ENCODE measurements at regions not wholly inside any gene's neighbourhood (a gene's known extent, or its start where the extent isn't known, plus 50 kb on each side); places are given as distances from the start of the nearest gene placed in this dataset.

GRCh38 chr5:1709171-1709803, 90.3 kb downstream of the MRPL36 start:
- Mint-ChIP-seq H3K27ac (ENCODE audit: low read depth, unreplicated experiment) (no peak overlapping the region), H3K9me3 (ENCODE audit: unreplicated experiment) (no peaks in the 10 kb centered on the region), H3K27me3 (ENCODE audit: insufficient read depth, unreplicated experiment) (peaks cover 15% of the 10 kb centered on the region), H3K4me3 (ENCODE audit: unreplicated experiment) (no peak overlapping the region), H3K4me1 (ENCODE audit: insufficient read depth, unreplicated experiment) (no peaks in the 10 kb centered on the region), H3K36me3 (ENCODE audit: insufficient read depth, unreplicated experiment) (no peaks in the 10 kb centered on the region)
- ChIA-PET CTCF (no interaction called here), POLR2A (no interaction called here)
- no TSS peak for BruUV-seq (replicated peaks)
- intact Hi-C loops (cut with micrococcal nuclease), result no loop called here
- no peak for TF ChIP-seq CTCF (IDR thresholded peaks at IDR 0.05; ENCODE audit: unreplicated experiment)
- no peak for DNase-seq (ENCODE audit: unreplicated experiment)

- ChIA-PET POLR2A (no interaction called here), CTCF (no interaction called here)
- Mint-ChIP-seq H3K27me3 (ENCODE audit: insufficient read depth, unreplicated experiment) (peaks cover 15% of the 10 kb centered on the region), H3K36me3 (ENCODE audit: insufficient read depth, unreplicated experiment) (no peaks in the 10 kb centered on the region), H3K4me3 (ENCODE audit: unreplicated experiment) (no peak overlapping the region), H3K4me1 (ENCODE audit: insufficient read depth, unreplicated experiment) (no peaks in the 10 kb centered on the region), H3K9me3 (ENCODE audit: unreplicated experiment) (no peaks in the 10 kb centered on the region), H3K27ac (ENCODE audit: low read depth, unreplicated experiment) (no peak overlapping the region)
- no TSS peak for BruUV-seq (replicated peaks)
- intact Hi-C loops (cut with micrococcal nuclease), result no loop called here
- DNase-seq (ENCODE audit: unreplicated experiment), result no peak
- no peak for TF ChIP-seq CTCF (IDR thresholded peaks at IDR 0.05; ENCODE audit: unreplicated experiment)
These were observed 91.0 kb downstream of the MRPL36 start for GRCh38 chr5:1708592-1709141.

GRCh38 chr5:1707467-1707866, 92.2 kb downstream of the MRPL36 start:
- intact Hi-C loops (cut with micrococcal nuclease), result no loop called here
- CTCF ChIA-PET, result no interaction called here
- H3K27ac Mint-ChIP-seq (ENCODE audit: low read depth, unreplicated experiment), result no peak overlapping the region

GRCh38 chr5:1706428-1706827, 93.2 kb downstream of the MRPL36 start:
- H3K4me1 Mint-ChIP-seq (ENCODE audit: insufficient read depth, unreplicated experiment), result no peaks in the 10 kb centered on the region
- DNase-seq (ENCODE audit: unreplicated experiment), result no peak
- no peak for TF ChIP-seq CTCF (IDR thresholded peaks at IDR 0.05; ENCODE audit: unreplicated experiment)
- no peaks in the 10 kb centered on the region for H3K36me3 Mint-ChIP-seq (ENCODE audit: insufficient read depth, unreplicated experiment)
- H3K9me3 Mint-ChIP-seq (ENCODE audit: unreplicated experiment), result peaks cover 8% of the 10 kb centered on the region
- ChIA-PET CTCF (no interaction called here), POLR2A (no interaction called here)
- H3K4me3 Mint-ChIP-seq (ENCODE audit: unreplicated experiment), result no peak overlapping the region
- H3K27me3 Mint-ChIP-seq (ENCODE audit: insufficient read depth, unreplicated experiment), result peaks cover 15% of the 10 kb centered on the region
- intact Hi-C loops (cut with micrococcal nuclease), result no loop called here
- no TSS peak for BruUV-seq (replicated peaks)
- no peak overlapping the region for H3K27ac Mint-ChIP-seq (ENCODE audit: low read depth, unreplicated experiment)

More at GRCh38 chr5:1707467-1707866, 92.2 kb downstream of the MRPL36 start:
- peaks cover 15% of the 10 kb centered on the region for H3K27me3 Mint-ChIP-seq (ENCODE audit: insufficient read depth, unreplicated experiment)
- TF ChIP-seq CTCF (IDR thresholded peaks at IDR 0.05; ENCODE audit: unreplicated experiment), result no peak
- H3K4me3 Mint-ChIP-seq (ENCODE audit: unreplicated experiment), result no peak overlapping the region
- H3K9me3 Mint-ChIP-seq (ENCODE audit: unreplicated experiment), result peaks cover 8% of the 10 kb centered on the region
- DNase-seq (ENCODE audit: unreplicated experiment), result no peak
- H3K36me3 Mint-ChIP-seq (ENCODE audit: insufficient read depth, unreplicated experiment), result no peaks in the 10 kb centered on the region
- H3K4me1 Mint-ChIP-seq (ENCODE audit: insufficient read depth, unreplicated experiment), result no peaks in the 10 kb centered on the region
- no TSS peak for BruUV-seq (replicated peaks)
- POLR2A ChIA-PET, result no interaction called here

Measured in MCF 10A (cell line).